Heart right ventricle (tissue), 16 donors: ENCODE measurements at regions not wholly inside any gene's neighbourhood (a gene's known extent, or its start where the extent isn't known, plus 50 kb on each side); places are given as distances from the start of the nearest gene placed in this dataset.

ENCODE experiments used
- ATAC-seq, 8 donors: fragments of 200-7000 bp; cut with Tn5 transposase; one replicate each; pipeline ENCODE4 v1.9.1; 2020; ENCODE audit warnings: mild to moderate bottlenecking in 8 of 8, moderate library complexity in 8 of 8, moderate number of reproducible peaks in 1 of 8
- DNase-seq, 2 donors: peaks; one replicate each; pipeline ENCODE4 v3.0.0-alpha.2; 2020
- H3K27ac ChIP-seq, 10 donors: fragments of 200-600 bp; sonication (generic) in 2 of 10; one replicate each; pipeline versions ENCODE4 v1.5.0 to v1.8.0; 2020 to 2022; ENCODE audit warnings: mild to moderate bottlenecking in 3 of 10
- H3K27me3 ChIP-seq, 7 donors: fragments of 200-600 bp; one replicate each; pipeline ENCODE4 v1.8.0; 2021 to 2022; ENCODE audit warnings: mild to moderate bottlenecking in 2 of 7
- H3K36me3 ChIP-seq, 9 donors: fragments of 200-600 bp; sonication (generic) in 1 of 9; one replicate each; pipeline versions ENCODE4 v1.5.0 to v1.8.0; 2020 to 2022; ENCODE audit warnings: mild to moderate bottlenecking in 2 of 9
- H3K4me1 ChIP-seq, 9 donors: fragments of 200-600 bp; sonication (generic) in 1 of 9; one replicate each; pipeline versions ENCODE4 v1.5.0 to v1.8.0; 2020 to 2022; ENCODE audit warnings: mild to moderate bottlenecking in 4 of 9
- H3K4me3 ChIP-seq, 10 donors: fragments of 200-600 bp; sonication (generic) in 2 of 10; one replicate each; pipeline versions ENCODE4 v1.5.0 to v1.8.0; 2020 to 2022; ENCODE audit warnings: mild to moderate bottlenecking in 7 of 10, moderate library complexity in 2 of 10
- H3K9me3 ChIP-seq, 11 donors: fragments of 200-600 bp in 10 of 11; sonication (generic) in 2 of 11; one replicate each; pipeline versions ENCODE4 v1.5.0 to v1.8.0; 2013 to 2022; ENCODE audit warnings: mild to moderate bottlenecking in 2 of 11, control low read depth in 1 of 11, moderate library complexity in 1 of 11
- WGBS, 2 donors: extraction: QIAGEN DNeasy Blood & Tissue Kit; methylation state at CpG; one replicate each; pipeline ENCODE4 v1.1.7; 2013; ENCODE audit warnings: inconsistent platforms in 1 of 2; 5-methylcytosine and 5-hydroxymethylcytosine counted together
- intact Hi-C, 10 donors: fragments of 100-400 bp; cut with DNase I; formaldehyde crosslinking; loops; one replicate each; pipeline versions ENCODE4 v1.11.1 to v1.14.2; 2022
- TF ChIP-seq, protein P1 (sequence below), 9 donors: fragments of 200-600 bp; sonication (generic) in 2 of 9; IDR thresholded peaks; one replicate each; pipeline versions ENCODE4 v1.5.0 to v1.8.0; 2021 to 2022; ENCODE audit warnings: antibody characterized with exemption in 9 of 9, mild to moderate bottlenecking in 5 of 9, moderate library complexity in 1 of 9
- donor health status: Arrhythmogenic right ventricular cardiomyopathy.
- donor health status: ischemic (EF 13 %, LVEDD 7.1; RV severe dilation, severe dysfunction).
- donor health status: healthy with polysubstance abuse.
- donor health status: DM: no; HTN: yes; CAD: no.
- donor health status: DM: no; HTN: no; CAD: no.
- donor health status: ischemic (EF 25% LVEDD 6.9; RV normal size, moderate dysfunction).
- donor health status: ischemic (EF 25% LVEDD 5.7; RV mildly dilated, moderate dysfunction).
- donor health status: healthy.
- donor health status: DM: yes; HTN: yes; CAD: no.
- donor health status: Ischemic cardiomyopathy.
- donor health status: ischemic (EF 35%, LVEDD 5.7; RV mildly dilated, moderate dysfunction).
- donor health status: nonischemic (EF 11% LVEDD 7.7; RV severe dilation, severe dysfunction).
- donor health status: DM: yes; HTN: yes; CAD: no.
- donor health status: PGD.
- donor health status: ischemic (EF 29% LVEDD 5.4; RV normal size, mild dysfunction).
- donor health status: nonischemic (EF 23%, LVEDD 6.1; RV moderate dilation, normal function).

DNA sequence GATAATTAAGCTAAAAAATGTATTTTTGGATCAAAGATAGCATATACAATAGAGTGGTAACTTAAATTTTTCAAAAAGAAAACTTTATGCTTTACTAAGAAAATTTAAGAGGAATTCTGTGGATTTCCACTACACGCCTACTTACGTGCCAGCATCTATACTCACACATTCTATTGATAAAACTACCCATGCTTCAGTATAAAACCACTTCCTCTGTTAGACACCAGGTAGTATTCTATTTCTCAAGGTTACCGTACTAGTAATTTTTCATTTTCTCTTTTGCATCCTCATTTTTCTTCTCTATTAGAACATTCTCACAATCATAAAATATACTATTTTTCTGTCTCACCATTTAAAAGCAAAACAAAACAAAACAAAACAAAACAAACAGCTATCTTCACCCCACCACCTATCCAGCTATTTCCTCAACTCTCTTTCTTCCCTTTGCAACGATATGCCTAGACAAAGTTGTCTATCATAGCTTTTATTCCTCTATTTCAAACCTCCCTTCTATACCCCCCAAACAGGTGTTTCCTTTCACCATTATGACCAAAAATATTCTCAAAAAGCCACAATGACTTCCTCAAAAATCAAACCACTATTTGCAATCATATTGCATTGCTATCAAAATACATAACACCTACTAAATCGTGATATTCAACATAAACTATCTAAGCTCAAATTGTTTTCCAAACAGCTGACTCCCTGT lies 1652.0 kb downstream of the MRPL39 start:
- TF ChIP-seq, protein P1, sequence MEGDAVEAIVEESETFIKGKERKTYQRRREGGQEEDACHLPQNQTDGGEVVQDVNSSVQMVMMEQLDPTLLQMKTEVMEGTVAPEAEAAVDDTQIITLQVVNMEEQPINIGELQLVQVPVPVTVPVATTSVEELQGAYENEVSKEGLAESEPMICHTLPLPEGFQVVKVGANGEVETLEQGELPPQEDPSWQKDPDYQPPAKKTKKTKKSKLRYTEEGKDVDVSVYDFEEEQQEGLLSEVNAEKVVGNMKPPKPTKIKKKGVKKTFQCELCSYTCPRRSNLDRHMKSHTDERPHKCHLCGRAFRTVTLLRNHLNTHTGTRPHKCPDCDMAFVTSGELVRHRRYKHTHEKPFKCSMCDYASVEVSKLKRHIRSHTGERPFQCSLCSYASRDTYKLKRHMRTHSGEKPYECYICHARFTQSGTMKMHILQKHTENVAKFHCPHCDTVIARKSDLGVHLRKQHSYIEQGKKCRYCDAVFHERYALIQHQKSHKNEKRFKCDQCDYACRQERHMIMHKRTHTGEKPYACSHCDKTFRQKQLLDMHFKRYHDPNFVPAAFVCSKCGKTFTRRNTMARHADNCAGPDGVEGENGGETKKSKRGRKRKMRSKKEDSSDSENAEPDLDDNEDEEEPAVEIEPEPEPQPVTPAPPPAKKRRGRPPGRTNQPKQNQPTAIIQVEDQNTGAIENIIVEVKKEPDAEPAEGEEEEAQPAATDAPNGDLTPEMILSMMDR (IDR thresholded peaks at IDR 0.05) = no peak
- WGBS, 2 donors = 66 to 75% methylated on average over 5 of the region's 5 CpGs
- ATAC-seq = no peak

DNA sequence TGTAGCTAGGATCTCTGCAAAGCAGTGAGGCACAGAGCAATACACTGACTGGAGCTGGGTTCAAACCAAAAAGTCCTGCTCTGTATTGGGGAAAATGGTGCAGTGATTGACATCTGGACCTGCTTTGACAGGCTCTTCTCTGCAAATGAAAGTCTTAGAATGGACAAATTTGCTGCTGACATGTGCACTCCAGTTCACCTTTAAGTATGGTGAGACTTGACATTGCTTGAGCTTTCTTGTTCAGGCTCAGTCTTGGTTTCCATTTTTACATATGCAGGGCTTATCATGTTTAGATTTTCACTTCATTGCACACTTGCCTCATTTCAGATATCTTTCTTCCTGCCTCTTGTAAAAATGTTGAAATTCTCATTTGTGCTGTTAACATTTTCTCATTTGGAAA lies 1655.0 kb downstream of the MRPL39 start:
- Histone ChIP-seq H3K9me3 (no peaks in the 10 kb centered on the region), H3K4me1 (no peaks in the 10 kb centered on the region), H3K27me3 (no peaks in the 10 kb centered on the region), H3K36me3 (no peaks in the 10 kb centered on the region), H3K27ac (no peak overlapping the region), H3K4me3 (no peak overlapping the region)
- intact Hi-C loops = no loop called here
- TF ChIP-seq, protein P1 (IDR thresholded peaks at IDR 0.05) = no peak
- ATAC-seq = no peak
- DNase-seq = no peak

More for the DNA sequence above, 1652.0 kb downstream of the MRPL39 start:
- DNase-seq = no peak
- Histone ChIP-seq H3K4me3 (no peak overlapping the region), H3K27ac (no peak overlapping the region), H3K36me3 (no peaks in the 10 kb centered on the region), H3K9me3 (peaks cover 0 to 1% (median 0%) of the 10 kb centered on the region in 11 donors), H3K27me3 (no peaks in the 10 kb centered on the region), H3K4me1 (no peaks in the 10 kb centered on the region)
- intact Hi-C loops = no loop called here

DNA sequence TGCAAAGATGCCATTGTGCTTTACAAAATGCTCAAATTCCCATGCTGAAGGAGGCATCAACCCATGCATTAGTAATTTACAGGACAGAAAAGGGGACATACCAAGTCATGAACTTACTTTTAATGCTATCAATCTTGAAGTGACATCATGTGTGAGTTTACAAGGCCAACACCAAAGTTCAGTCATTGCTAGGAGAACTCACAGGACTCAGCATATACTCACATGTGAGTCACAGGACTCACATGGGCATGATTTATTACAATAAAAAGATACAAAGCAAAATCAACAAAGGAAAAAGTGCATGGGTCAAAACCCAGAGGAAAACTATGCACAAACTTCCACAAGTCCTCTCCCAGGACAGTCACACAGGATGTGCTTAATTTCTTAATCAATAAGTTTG lies 1656.0 kb downstream of the MRPL39 start:
- no peaks in the 10 kb centered on the region for H3K36me3 ChIP-seq
- H3K4me3 ChIP-seq = no peak overlapping the region
- no peak overlapping the region for H3K27ac ChIP-seq
- intact Hi-C loops = no loop called here
- H3K9me3 ChIP-seq = no peaks in the 10 kb centered on the region
- TF ChIP-seq, protein P1 (IDR thresholded peaks at IDR 0.05) = no peak
- H3K27me3 ChIP-seq = no peaks in the 10 kb centered on the region
- ATAC-seq (no peak), DNase-seq (no peak)
- no peaks in the 10 kb centered on the region for H3K4me1 ChIP-seq

DNA sequence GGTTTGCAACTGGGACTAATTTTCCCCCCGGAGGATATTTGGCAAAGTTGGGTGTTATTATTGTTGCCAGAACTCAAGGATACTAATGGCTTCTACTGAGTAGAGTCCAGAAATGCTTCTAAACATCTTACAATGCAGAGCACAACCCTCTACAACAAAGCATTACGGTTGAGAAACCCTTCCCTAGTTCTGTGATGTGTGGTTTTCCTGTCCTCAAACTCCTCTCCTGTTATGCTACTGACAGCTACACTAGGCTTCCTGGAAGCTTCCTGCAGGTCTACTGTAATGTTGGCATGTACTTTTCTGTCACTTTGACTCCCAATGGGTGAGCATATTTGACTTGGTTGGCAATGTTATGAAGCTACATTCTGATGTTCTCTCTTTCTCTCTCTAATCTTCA lies 1656.9 kb downstream of the MRPL39 start:
- no peaks in the 10 kb centered on the region for H3K27me3 ChIP-seq
- WGBS, 2 donors = 71 to 81% methylated on average over 2 of the region's 2 CpGs
- no peak overlapping the region for H3K4me3 ChIP-seq
- ATAC-seq = no peak
- no peaks in the 10 kb centered on the region for H3K36me3 ChIP-seq
- H3K9me3 ChIP-seq = no peaks in the 10 kb centered on the region
- no peaks in the 10 kb centered on the region for H3K4me1 ChIP-seq
- TF ChIP-seq, protein P1 (IDR thresholded peaks at IDR 0.05) = no peak
- DNase-seq = no peak
- no peak overlapping the region for H3K27ac ChIP-seq
- intact Hi-C loops = no loop called here
